Kidney (tissue), 13 donors: ENCODE measurements at regions not wholly inside any gene's neighbourhood (a gene's known extent, or its start where the extent isn't known, plus 50 kb on each side); places are given as distances from the start of the nearest gene placed in this dataset.

Experiments
- DNase-seq, 5 donors: peaks; one replicate each; pipeline ENCODE4 v3.0.0-alpha.2; 2013 to 2020
- FAIRE-seq: peaks from 2 replicates; lab custom pipeline; 2012; peaks lifted over from hg19 to GRCh38; lab: Jason Lieb, UNC
- H3K27ac ChIP-seq, 2 donors: one replicate each; pipeline ENCODE4 v1.7.0; 2013; ENCODE audit warnings: low read depth in 2 of 2, low read length in 2 of 2, inconsistent platforms in 1 of 2
- H3K27me3 ChIP-seq: one replicate; pipeline ENCODE4 v1.7.1; 2013; ENCODE audit warnings: low read length, inconsistent platforms; ENCODE audit not compliant: control insufficient read depth, insufficient read depth
- H3K36me3 ChIP-seq, 3 donors: one replicate each; pipeline versions ENCODE4 v1.7.0 to v1.7.1; 2013; ENCODE audit warnings: low read length in 3 of 3, control low read depth in 1 of 3, inconsistent platforms in 1 of 3; ENCODE audit not compliant: insufficient read depth in 3 of 3, control insufficient read depth in 2 of 3
- H3K4me1 ChIP-seq, 3 donors: one replicate each; pipeline versions ENCODE4 v1.7.0 to v1.7.1; 2013; ENCODE audit warnings: low read length in 3 of 3, inconsistent platforms in 1 of 3, low read depth in 1 of 3; ENCODE audit not compliant: control insufficient read depth in 2 of 3, insufficient read depth in 2 of 3
- H3K4me3 ChIP-seq, 3 donors: one replicate each; pipeline versions ENCODE4 v1.7.0 to v1.8.1; 2013; ENCODE audit warnings: low read length in 3 of 3, control low read depth in 1 of 3, inconsistent platforms in 1 of 3
- H3K9ac ChIP-seq, 3 donors: one replicate each; pipeline versions ENCODE4 v1.7.0 to v1.7.1; 2013; ENCODE audit warnings: low read length in 3 of 3, control low read depth in 1 of 3, inconsistent platforms in 1 of 3
- H3K9me3 ChIP-seq, 3 donors: one replicate each; pipeline versions ENCODE4 v1.7.0 to v1.7.1; 2013; ENCODE audit warnings: low read length in 3 of 3, control low read depth in 1 of 3, inconsistent platforms in 1 of 3; ENCODE audit not compliant: control insufficient read depth in 2 of 3, insufficient read depth in 1 of 3
- CTCF ChIP-seq: IDR thresholded peaks from 3 replicates; pipeline ENCODE4 v1.5.1; 2012; ENCODE audit warnings: mild to moderate bottlenecking, moderate library complexity, borderline replicate concordance; ENCODE audit not compliant: insufficient read depth; ENCODE audit errors: extremely low read depth
- intact Hi-C: fragments of 100-400 bp; cut with DNase I; formaldehyde crosslinking; loops from one replicate; pipeline ENCODE4 v1.11.1; 2022
- donor health status: control.
- donor health status: control.
- donor health status: control.
- donor health status: control.
- donor health status: control.
- donor health status: DM: yes; HTN: yes; CAD: no.
- donor health status: Normal renal cell carcinoma (clear cell type).

- Histone ChIP-seq H3K36me3 (no peaks in the 10 kb centered on the region), H3K27me3 (no peaks in the 10 kb centered on the region), H3K4me3 (no peak overlapping the region), H3K4me1 (peaks cover 0 to 11% (median 0%) of the 10 kb centered on the region in 3 donors), H3K9me3 (no peaks in the 10 kb centered on the region), H3K9ac (no peak overlapping the region), H3K27ac (no peak overlapping the region)
- FAIRE-seq (no peak), DNase-seq (no peak)
- no peak for TF ChIP-seq CTCF
- intact Hi-C loops: no loop called here
Measured at GRCh38 chr1:114258633-114259032, 105.0 kb upstream of the SYT6 start.

GRCh38 chr1:114258074-114258473 lies 104.4 kb upstream of the SYT6 start:
- H3K4me1 ChIP-seq: peaks cover 0 to 6% (median 0%) of the 10 kb centered on the region in 3 donors
- no peaks in the 10 kb centered on the region for H3K9me3 ChIP-seq
- H3K27ac ChIP-seq: peak overlapping the region in 1 of 2 donors; percentile 46
- DNase-seq (no peak), FAIRE-seq (no peak)
- H3K27me3 ChIP-seq: no peaks in the 10 kb centered on the region
- no peak for TF ChIP-seq CTCF
- intact Hi-C loops: no loop called here
- H3K4me3 ChIP-seq: no peak overlapping the region
- H3K36me3 ChIP-seq: no peaks in the 10 kb centered on the region
- no peak overlapping the region for H3K9ac ChIP-seq

- Histone ChIP-seq H3K27me3 (no peaks in the 10 kb centered on the region), H3K27ac (peak overlapping the region in 1 of 2 donors; percentile 46), H3K36me3 (no peaks in the 10 kb centered on the region), H3K9ac (no peak overlapping the region), H3K4me1 (peaks cover 0 to 3% (median 0%) of the 10 kb centered on the region in 3 donors), H3K4me3 (no peak overlapping the region), H3K9me3 (no peaks in the 10 kb centered on the region)
- intact Hi-C loops: no loop called here
- no peak for DNase-seq
- TF ChIP-seq CTCF: no peak
- no peak for FAIRE-seq
Measured at GRCh38 chr1:114257554-114257953, 103.9 kb upstream of the SYT6 start.

- Histone ChIP-seq H3K9me3 (no peaks in the 10 kb centered on the region), H3K9ac (no peak overlapping the region), H3K36me3 (no peaks in the 10 kb centered on the region), H3K27me3 (no peaks in the 10 kb centered on the region), H3K4me3 (no peak overlapping the region), H3K4me1 (peaks cover 0 to 3% (median 0%) of the 10 kb centered on the region in 3 donors), H3K27ac (no peak overlapping the region)
- intact Hi-C loops: no loop called here
- FAIRE-seq (no peak), DNase-seq (no peak)
- no peak for TF ChIP-seq CTCF
Measured at GRCh38 chr1:114253900-114254299, 100.2 kb upstream of the SYT6 start.
